ENCODE measurements at regions not wholly inside any gene's neighbourhood (a gene's known extent, or its start where the extent isn't known, plus 50 kb on each side); places are given as distances from the start of the nearest gene placed in this dataset.

- TF ChIP-seq, protein P1, sequence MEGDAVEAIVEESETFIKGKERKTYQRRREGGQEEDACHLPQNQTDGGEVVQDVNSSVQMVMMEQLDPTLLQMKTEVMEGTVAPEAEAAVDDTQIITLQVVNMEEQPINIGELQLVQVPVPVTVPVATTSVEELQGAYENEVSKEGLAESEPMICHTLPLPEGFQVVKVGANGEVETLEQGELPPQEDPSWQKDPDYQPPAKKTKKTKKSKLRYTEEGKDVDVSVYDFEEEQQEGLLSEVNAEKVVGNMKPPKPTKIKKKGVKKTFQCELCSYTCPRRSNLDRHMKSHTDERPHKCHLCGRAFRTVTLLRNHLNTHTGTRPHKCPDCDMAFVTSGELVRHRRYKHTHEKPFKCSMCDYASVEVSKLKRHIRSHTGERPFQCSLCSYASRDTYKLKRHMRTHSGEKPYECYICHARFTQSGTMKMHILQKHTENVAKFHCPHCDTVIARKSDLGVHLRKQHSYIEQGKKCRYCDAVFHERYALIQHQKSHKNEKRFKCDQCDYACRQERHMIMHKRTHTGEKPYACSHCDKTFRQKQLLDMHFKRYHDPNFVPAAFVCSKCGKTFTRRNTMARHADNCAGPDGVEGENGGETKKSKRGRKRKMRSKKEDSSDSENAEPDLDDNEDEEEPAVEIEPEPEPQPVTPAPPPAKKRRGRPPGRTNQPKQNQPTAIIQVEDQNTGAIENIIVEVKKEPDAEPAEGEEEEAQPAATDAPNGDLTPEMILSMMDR (IDR thresholded peaks at IDR 0.05), result no peak
- TF ChIP-seq, protein P2, sequence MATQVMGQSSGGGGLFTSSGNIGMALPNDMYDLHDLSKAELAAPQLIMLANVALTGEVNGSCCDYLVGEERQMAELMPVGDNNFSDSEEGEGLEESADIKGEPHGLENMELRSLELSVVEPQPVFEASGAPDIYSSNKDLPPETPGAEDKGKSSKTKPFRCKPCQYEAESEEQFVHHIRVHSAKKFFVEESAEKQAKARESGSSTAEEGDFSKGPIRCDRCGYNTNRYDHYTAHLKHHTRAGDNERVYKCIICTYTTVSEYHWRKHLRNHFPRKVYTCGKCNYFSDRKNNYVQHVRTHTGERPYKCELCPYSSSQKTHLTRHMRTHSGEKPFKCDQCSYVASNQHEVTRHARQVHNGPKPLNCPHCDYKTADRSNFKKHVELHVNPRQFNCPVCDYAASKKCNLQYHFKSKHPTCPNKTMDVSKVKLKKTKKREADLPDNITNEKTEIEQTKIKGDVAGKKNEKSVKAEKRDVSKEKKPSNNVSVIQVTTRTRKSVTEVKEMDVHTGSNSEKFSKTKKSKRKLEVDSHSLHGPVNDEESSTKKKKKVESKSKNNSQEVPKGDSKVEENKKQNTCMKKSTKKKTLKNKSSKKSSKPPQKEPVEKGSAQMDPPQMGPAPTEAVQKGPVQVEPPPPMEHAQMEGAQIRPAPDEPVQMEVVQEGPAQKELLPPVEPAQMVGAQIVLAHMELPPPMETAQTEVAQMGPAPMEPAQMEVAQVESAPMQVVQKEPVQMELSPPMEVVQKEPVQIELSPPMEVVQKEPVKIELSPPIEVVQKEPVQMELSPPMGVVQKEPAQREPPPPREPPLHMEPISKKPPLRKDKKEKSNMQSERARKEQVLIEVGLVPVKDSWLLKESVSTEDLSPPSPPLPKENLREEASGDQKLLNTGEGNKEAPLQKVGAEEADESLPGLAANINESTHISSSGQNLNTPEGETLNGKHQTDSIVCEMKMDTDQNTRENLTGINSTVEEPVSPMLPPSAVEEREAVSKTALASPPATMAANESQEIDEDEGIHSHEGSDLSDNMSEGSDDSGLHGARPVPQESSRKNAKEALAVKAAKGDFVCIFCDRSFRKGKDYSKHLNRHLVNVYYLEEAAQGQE (IDR thresholded peaks at IDR 0.05; ENCODE audit: insufficient read depth in 1 of 2, low read depth in 2 of 2, low read length in 1 of 2), result no peak
- TF ChIP-seq POLR2AphosphoS5 (IDR thresholded peaks at IDR 0.05; ENCODE audit: low read depth, low read length) (no peak), SIN3A (IDR thresholded peaks at IDR 0.05; ENCODE audit: borderline replicate concordance, insufficient read depth, low read depth, low read length) (no peak)
These were observed 59.9 kb upstream of the RASGRP1 start for GRCh38 chr15:38624244-38625205.

All from Panc1 (cell line).